PFSK-1 (cell line): ENCODE measurements at regions not wholly inside any gene's neighbourhood (a gene's known extent, or its start where the extent isn't known, plus 50 kb on each side); places are given as distances from the start of the nearest gene placed in this dataset.

ENCODE experiments used
- FOXP2 ChIP-seq: optimal IDR thresholded peaks from 2 replicates; pipeline ENCODE3; 2011; ENCODE audit warnings: borderline replicate concordance, control low read depth, inconsistent platforms; ENCODE audit not compliant: insufficient read depth; ENCODE audit errors: extremely low read length, extremely low read depth
- POLR2AphosphoS5 ChIP-seq: IDR thresholded peaks from 2 replicates; pipeline ENCODE4 v1.6.1; 2012; ENCODE audit warnings: low read depth, mild to moderate bottlenecking, control low read depth, low read length, moderate library complexity
- REST ChIP-seq, 2 experiments: IDR thresholded peaks; 2 replicates each; pipeline versions ENCODE4 v1.6.1 to v1.8.0; 2011 to 2012; ENCODE audit warnings: low read depth in 2 of 2, low read length in 2 of 2, control low read depth in 1 of 2, inconsistent platforms in 1 of 2, mild to moderate bottlenecking in 1 of 2, moderate library complexity in 1 of 2; ENCODE audit not compliant: insufficient read depth in 1 of 2
- SIN3A ChIP-seq: IDR thresholded peaks from 2 replicates; pipeline ENCODE4 v1.6.1; 2012; ENCODE audit warnings: mild to moderate bottlenecking, low read length, moderate library complexity, borderline replicate concordance; ENCODE audit not compliant: insufficient read depth
- TAF1 ChIP-seq: IDR thresholded peaks from 2 replicates; pipeline ENCODE4 v1.6.1; 2012; ENCODE audit warnings: low read length, control low read depth, borderline replicate concordance; ENCODE audit not compliant: insufficient read depth

GRCh38 chr14:27305441-27305945, 707.7 kb upstream of the NOVA1 start:
- TF ChIP-seq FOXP2 = no peak
- TF ChIP-seq TAF1 = no peak

GRCh38 chr14:27314231-27314630, 716.4 kb upstream of the NOVA1 start:
- TF ChIP-seq SIN3A = no peak
- no peak for TF ChIP-seq REST (IDR thresholded peaks at IDR 0.05; ENCODE audit: insufficient read depth in 1 of 2, low read depth in 2 of 2, low read length in 2 of 2)
- TF ChIP-seq FOXP2 = no peak
- no peak for TF ChIP-seq TAF1
- TF ChIP-seq POLR2AphosphoS5 = no peak

- TF ChIP-seq FOXP2 = no peak
- TF ChIP-seq SIN3A = no peak
- no peak for TF ChIP-seq POLR2AphosphoS5
- no peak for TF ChIP-seq REST (IDR thresholded peaks at IDR 0.05; ENCODE audit: insufficient read depth in 1 of 2, low read depth in 2 of 2, low read length in 2 of 2)
- TF ChIP-seq TAF1 = no peak
These were observed 717.6 kb upstream of the NOVA1 start for GRCh38 chr14:27315477-27315876.

GRCh38 chr14:27315947-27316346, 718.1 kb upstream of the NOVA1 start:
- TF ChIP-seq FOXP2 (no peak), SIN3A (no peak), TAF1 (no peak), REST (IDR thresholded peaks at IDR 0.05; ENCODE audit: insufficient read depth in 1 of 2, low read depth in 2 of 2, low read length in 2 of 2) (no peak), POLR2AphosphoS5 (no peak)

- no peak for TF ChIP-seq FOXP2
- no peak for TF ChIP-seq SIN3A
- TF ChIP-seq POLR2AphosphoS5 = no peak
- no peak for TF ChIP-seq TAF1
These were observed 721.1 kb upstream of the NOVA1 start for GRCh38 chr14:27318774-27319420.

GRCh38 chr14:27320261-27320660, 722.4 kb upstream of the NOVA1 start:
- TF ChIP-seq FOXP2 (no peak), TAF1 (no peak), REST (IDR thresholded peaks at IDR 0.05; ENCODE audit: insufficient read depth in 1 of 2, low read depth in 2 of 2, low read length in 2 of 2) (no peak), POLR2AphosphoS5 (no peak), SIN3A (no peak)
